Glomerular endothelial cell (primary cell): ENCODE measurements at regions not wholly inside any gene's neighbourhood (a gene's known extent, or its start where the extent isn't known, plus 50 kb on each side); places are given as distances from the start of the nearest gene placed in this dataset.

Source experiments
- DNase-seq: peaks from one replicate; pipeline ENCODE4 v3.0.0-alpha.2; 2011; ENCODE audit warnings: low read depth, low spot score; ENCODE audit errors: extremely low read depth

GRCh38 chr17:413706-414380 is 61.2 kb upstream of the RPH3AL start:
- DNase-seq, result peak; percentile 29

DNA sequence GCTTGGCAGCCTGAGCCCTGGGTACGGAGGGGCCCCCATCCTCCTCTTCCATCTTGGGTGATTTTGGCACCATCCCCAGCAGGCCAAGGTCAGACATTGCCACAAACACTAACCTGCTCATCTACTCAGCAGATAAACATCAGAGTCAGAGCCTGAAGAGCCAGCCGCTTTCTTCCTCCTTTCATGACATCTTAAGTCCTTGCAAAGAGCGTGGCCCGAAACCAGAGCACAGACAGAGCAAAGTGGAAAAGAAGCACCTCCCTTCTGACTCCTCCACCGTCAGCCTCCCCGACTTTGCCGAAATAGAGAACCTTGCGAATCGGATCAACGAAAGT is 60.4 kb upstream of the RPH3AL start:
- no peak for DNase-seq

GRCh38 chr17:412211-413015 is 59.8 kb upstream of the RPH3AL start:
- DNase-seq, result peak; percentile 18

- DNase-seq, result no peak
These were observed 59.0 kb upstream of the RPH3AL start for GRCh38 chr17:411421-412120.

DNA sequence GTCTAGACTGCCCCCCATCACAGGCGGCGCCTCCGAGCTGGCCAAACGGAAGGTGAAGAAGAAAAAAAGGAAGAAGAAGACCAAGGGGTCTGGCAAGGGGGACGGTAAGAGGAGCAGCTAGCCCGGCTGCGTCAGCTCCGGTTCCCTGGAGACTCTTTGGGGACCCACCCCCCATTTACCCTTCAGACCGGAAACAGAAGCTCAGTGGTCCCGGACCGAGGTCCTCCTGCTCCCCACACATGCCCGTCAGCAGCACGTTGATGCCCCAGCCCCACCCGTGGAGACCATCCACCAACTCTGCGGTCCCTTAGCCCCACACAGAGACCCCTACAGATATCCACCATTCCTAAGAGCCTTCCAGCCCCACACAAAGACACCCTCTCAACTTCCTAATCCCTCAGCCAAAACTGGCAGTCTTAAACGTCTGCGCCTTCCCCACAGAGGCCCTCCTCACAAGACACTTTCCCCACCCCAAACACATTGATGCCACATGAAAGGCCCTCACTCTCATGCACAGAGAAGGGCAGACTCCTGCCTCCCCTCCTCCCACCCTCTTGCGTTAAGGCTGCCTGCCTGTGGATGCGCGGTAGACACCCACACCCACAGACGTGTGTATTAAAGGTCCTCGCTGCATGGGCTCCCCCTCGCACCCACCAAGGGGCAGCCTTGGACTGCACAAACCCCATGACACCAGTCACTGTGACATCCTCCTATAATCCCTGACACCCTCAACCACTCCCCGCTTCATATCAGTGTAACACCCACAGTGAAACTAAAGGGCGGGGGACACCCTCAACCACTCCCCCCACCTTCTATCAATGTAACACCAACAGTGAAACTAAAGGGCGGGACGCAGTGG is 58.2 kb upstream of the RPH3AL start:
- DNase-seq, result no peak

GRCh38 chr17:409848-410542 is 57.4 kb upstream of the RPH3AL start:
- peak; percentile 96 for DNase-seq

- DNase-seq, result no peak
These were observed 56.8 kb upstream of the RPH3AL start for GRCh38 chr17:409308-409847.

GRCh38 chr17:404703-405102 is 52.1 kb upstream of the RPH3AL start:
- DNase-seq, result no peak
